SU-DHL-6 (cell line): ENCODE measurements at regions not wholly inside any gene's neighbourhood (a gene's known extent, or its start where the extent isn't known, plus 50 kb on each side); places are given as distances from the start of the nearest gene placed in this dataset.

ENCODE experiments used
- EZH2phosphoT487 ChIP-seq: fragments of 200-600 bp; sonication (generic), shearing (Covaris generic); conservative IDR thresholded peaks from 2 replicates; pipeline ENCODE4 v1.6.1; 2018; ENCODE audit warnings: mild to moderate bottlenecking, antibody characterized with exemption, low read length, moderate library complexity, mixed read lengths
- TF ChIP-seq, protein P1 (sequence below): fragments of 200-600 bp; sonication (generic); IDR thresholded peaks from one replicate; pipeline ENCODE4 v1.5.1; 2017; ENCODE audit warnings: antibody characterized with exemption, mild to moderate bottlenecking, low read length, moderate library complexity; ENCODE audit not compliant: insufficient read depth, poor library complexity, severe bottlenecking

DNA sequence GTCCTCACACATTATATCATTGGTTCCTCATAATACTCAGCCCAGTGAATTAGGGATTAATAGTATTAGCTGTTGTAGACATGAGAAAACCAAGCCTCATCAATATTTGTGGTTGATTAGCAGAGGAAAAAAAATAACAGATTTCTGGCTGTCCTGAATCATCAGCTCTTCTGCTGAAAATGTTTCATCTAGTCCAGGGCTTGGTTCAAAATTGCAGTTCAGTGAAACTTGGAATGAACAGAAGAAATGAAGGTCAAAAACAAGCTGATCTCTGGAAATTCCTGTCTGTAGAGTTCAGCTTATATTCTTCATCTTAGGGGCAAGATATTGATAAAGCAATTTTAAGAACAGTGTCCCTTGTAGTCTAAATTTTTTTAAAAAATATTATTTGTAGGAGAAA is 361.1 kb upstream of the CCDC179 start:
- TF ChIP-seq, protein P1, sequence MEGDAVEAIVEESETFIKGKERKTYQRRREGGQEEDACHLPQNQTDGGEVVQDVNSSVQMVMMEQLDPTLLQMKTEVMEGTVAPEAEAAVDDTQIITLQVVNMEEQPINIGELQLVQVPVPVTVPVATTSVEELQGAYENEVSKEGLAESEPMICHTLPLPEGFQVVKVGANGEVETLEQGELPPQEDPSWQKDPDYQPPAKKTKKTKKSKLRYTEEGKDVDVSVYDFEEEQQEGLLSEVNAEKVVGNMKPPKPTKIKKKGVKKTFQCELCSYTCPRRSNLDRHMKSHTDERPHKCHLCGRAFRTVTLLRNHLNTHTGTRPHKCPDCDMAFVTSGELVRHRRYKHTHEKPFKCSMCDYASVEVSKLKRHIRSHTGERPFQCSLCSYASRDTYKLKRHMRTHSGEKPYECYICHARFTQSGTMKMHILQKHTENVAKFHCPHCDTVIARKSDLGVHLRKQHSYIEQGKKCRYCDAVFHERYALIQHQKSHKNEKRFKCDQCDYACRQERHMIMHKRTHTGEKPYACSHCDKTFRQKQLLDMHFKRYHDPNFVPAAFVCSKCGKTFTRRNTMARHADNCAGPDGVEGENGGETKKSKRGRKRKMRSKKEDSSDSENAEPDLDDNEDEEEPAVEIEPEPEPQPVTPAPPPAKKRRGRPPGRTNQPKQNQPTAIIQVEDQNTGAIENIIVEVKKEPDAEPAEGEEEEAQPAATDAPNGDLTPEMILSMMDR: no peak
- no peak for TF ChIP-seq EZH2phosphoT487
